RWPE2 (cell line): ENCODE measurements at regions not wholly inside any gene's neighbourhood (a gene's known extent, or its start where the extent isn't known, plus 50 kb on each side); places are given as distances from the start of the nearest gene placed in this dataset.

Experiments used
- ATAC-seq: fragments of 200-7000 bp; cut with Tn5 transposase; 3 replicates; pipeline ENCODE4 v1.9.1; 2021; ENCODE audit warnings: low read depth
- DNase-seq: peaks from one replicate; pipeline ENCODE4 v3.0.0-alpha.2; 2020; ENCODE audit warnings: low spot score
- H3K27ac ChIP-seq: fragments of 450-650 bp; 2 replicates; pipeline ENCODE4 v1.5.1; 2017; ENCODE audit warnings: mild to moderate bottlenecking; ENCODE audit not compliant: poor library complexity, severe bottlenecking
- H3K27me3 ChIP-seq: fragments of 250-450 bp; sonication (Bioruptor Pico); 2 replicates; pipeline ENCODE4 v1.5.1; 2021; ENCODE audit warnings: mild to moderate bottlenecking, moderate library complexity; ENCODE audit not compliant: insufficient read depth, poor library complexity, severe bottlenecking
- H3K36me3 ChIP-seq: fragments of 250-450 bp; sonication (Bioruptor Pico); 2 replicates; pipeline ENCODE4 v1.5.1; 2020; ENCODE audit warnings: low read depth, mild to moderate bottlenecking, moderate library complexity
- H3K4me1 ChIP-seq: fragments of 250-450 bp; sonication (Bioruptor Pico); 2 replicates; pipeline ENCODE4 v1.5.1; 2021; ENCODE audit warnings: mild to moderate bottlenecking, moderate library complexity; ENCODE audit not compliant: insufficient read depth, poor library complexity, severe bottlenecking
- H3K4me3 ChIP-seq: fragments of 250-450 bp; sonication (Bioruptor Pico); 2 replicates; pipeline ENCODE4 v1.5.1; 2021; ENCODE audit warnings: mild to moderate bottlenecking, moderate library complexity; ENCODE audit not compliant: severe bottlenecking
- H3K9me3 ChIP-seq: fragments of 250-450 bp; sonication (Bioruptor Pico); 2 replicates; pipeline ENCODE4 v1.5.1; 2021; ENCODE audit warnings: mild to moderate bottlenecking, moderate library complexity; ENCODE audit not compliant: severe bottlenecking
- CTCF ChIP-seq: fragments of 450-650 bp; IDR thresholded peaks from one replicate; pipeline ENCODE4 v1.5.1; 2017; ENCODE audit warnings: mild to moderate bottlenecking, moderate library complexity; ENCODE audit not compliant: poor library complexity, severe bottlenecking

- peaks cover 2% of the 10 kb centered on the region for H3K4me1 ChIP-seq
- no peak for DNase-seq
- no peak for TF ChIP-seq CTCF
Observed at GRCh38 chrX:39854772-39855747, 242.7 kb downstream of the BCOR start.

DNA sequence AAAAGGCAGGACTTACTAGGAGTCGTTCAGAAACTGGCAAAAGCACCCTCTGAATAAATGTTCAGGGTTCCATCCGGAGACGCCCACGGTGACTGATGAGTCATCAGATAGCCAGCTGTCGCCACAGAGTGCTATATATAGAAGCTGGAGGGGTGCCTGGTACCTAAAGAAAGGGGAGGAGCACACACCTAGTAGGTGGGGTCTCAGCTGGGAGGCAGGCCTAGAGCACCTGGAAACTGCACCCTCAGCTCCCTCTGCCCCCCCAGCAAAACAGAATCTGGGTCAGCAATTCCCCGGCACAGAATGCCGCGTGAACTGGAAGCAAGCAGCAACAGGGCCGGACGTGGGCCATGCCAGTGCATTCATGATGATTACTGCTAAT is 242.0 kb downstream of the BCOR start:
- H3K27ac ChIP-seq = no peak overlapping the region
- H3K36me3 ChIP-seq = no peaks in the 10 kb centered on the region
- no peaks in the 10 kb centered on the region for H3K9me3 ChIP-seq
- H3K4me3 ChIP-seq = no peak overlapping the region
- ATAC-seq (0 out of 3 replicates have a peak, but pooled peaks have one; percentile 31), DNase-seq (no peak)
- TF ChIP-seq CTCF = no peak
- no peaks in the 10 kb centered on the region for H3K27me3 ChIP-seq
- H3K4me1 ChIP-seq = peaks cover 4% of the 10 kb centered on the region

More at GRCh38 chrX:39854772-39855747, 242.7 kb downstream of the BCOR start:
- H3K4me3 ChIP-seq = no peak overlapping the region
- H3K27me3 ChIP-seq = no peaks in the 10 kb centered on the region
- no peak for ATAC-seq
- H3K9me3 ChIP-seq = no peaks in the 10 kb centered on the region
- H3K27ac ChIP-seq = no peak overlapping the region
- no peaks in the 10 kb centered on the region for H3K36me3 ChIP-seq

- Histone ChIP-seq H3K9me3 (no peaks in the 10 kb centered on the region), H3K4me1 (peaks cover 4% of the 10 kb centered on the region), H3K36me3 (no peaks in the 10 kb centered on the region), H3K27ac (no peak overlapping the region), H3K27me3 (no peaks in the 10 kb centered on the region), H3K4me3 (no peak overlapping the region)
- TF ChIP-seq CTCF = no peak
- DNase-seq (no peak), ATAC-seq (no peak)
Observed at GRCh38 chrX:39856472-39857121, 241.2 kb downstream of the BCOR start.

- Histone ChIP-seq H3K4me1 (peaks cover 4% of the 10 kb centered on the region), H3K36me3 (no peaks in the 10 kb centered on the region), H3K4me3 (no peak overlapping the region), H3K27ac (no peak overlapping the region), H3K9me3 (no peaks in the 10 kb centered on the region), H3K27me3 (no peaks in the 10 kb centered on the region)
- TF ChIP-seq CTCF = no peak
- ATAC-seq = no peak
- no peak for DNase-seq
Observed at GRCh38 chrX:39857780-39858179, 240.0 kb downstream of the BCOR start.
